Duodenal mucosa (tissue), 2 donors: ENCODE measurements at regions not wholly inside any gene's neighbourhood (a gene's known extent, or its start where the extent isn't known, plus 50 kb on each side); places are given as distances from the start of the nearest gene placed in this dataset.

Experiments
- H3K27ac ChIP-seq: one replicate; pipeline ENCODE4 v1.7.0; 2013; ENCODE audit warnings: low read depth, low read length
- H3K27me3 ChIP-seq, 2 donors: one replicate each; pipeline ENCODE4 v1.7.0; 2013; ENCODE audit warnings: low read length in 2 of 2, control low read depth in 1 of 2; ENCODE audit not compliant: insufficient read depth in 2 of 2, control insufficient read depth in 1 of 2
- H3K36me3 ChIP-seq, 2 donors: one replicate each; pipeline ENCODE4 v1.7.0; 2013; ENCODE audit warnings: low read length in 2 of 2, control low read depth in 1 of 2; ENCODE audit not compliant: insufficient read depth in 2 of 2, control insufficient read depth in 1 of 2
- H3K4me1 ChIP-seq, 2 donors: one replicate each; pipeline ENCODE4 v1.7.0; 2013; ENCODE audit warnings: low read length in 2 of 2, control low read depth in 1 of 2; ENCODE audit not compliant: insufficient read depth in 2 of 2, control insufficient read depth in 1 of 2
- H3K4me3 ChIP-seq, 2 donors: one replicate each; pipeline ENCODE4 v1.7.0; 2013; ENCODE audit warnings: low read length in 2 of 2, low read depth in 1 of 2
- H3K9ac ChIP-seq, 2 donors: one replicate each; pipeline ENCODE4 v1.7.0; 2013; ENCODE audit warnings: low read length in 2 of 2, low read depth in 1 of 2
- H3K9me3 ChIP-seq, 2 donors: one replicate each; pipeline ENCODE4 v1.7.0; 2013; ENCODE audit warnings: low read length in 2 of 2, control low read depth in 1 of 2; ENCODE audit not compliant: control insufficient read depth in 1 of 2

- Histone ChIP-seq H3K27ac (no peak overlapping the region), H3K9me3 (no peaks in the 10 kb centered on the region), H3K36me3 (no peaks in the 10 kb centered on the region), H3K27me3 (no peaks in the 10 kb centered on the region), H3K4me1 (no peaks in the 10 kb centered on the region), H3K4me3 (no peak overlapping the region), H3K9ac (no peak overlapping the region)
Observed at GRCh38 chr4:123995936-123996335, 599.3 kb downstream of the SPRY1 start.

- no peaks in the 10 kb centered on the region for H3K9me3 ChIP-seq
- H3K27ac ChIP-seq: no peak overlapping the region
- H3K36me3 ChIP-seq: no peaks in the 10 kb centered on the region
- H3K9ac ChIP-seq: no peak overlapping the region
- H3K27me3 ChIP-seq: no peaks in the 10 kb centered on the region
- no peak overlapping the region for H3K4me3 ChIP-seq
- no peaks in the 10 kb centered on the region for H3K4me1 ChIP-seq
Observed at GRCh38 chr4:123996718-123997510, 600.3 kb downstream of the SPRY1 start.

GRCh38 chr4:123997776-123998449, 601.3 kb downstream of the SPRY1 start:
- Histone ChIP-seq H3K9me3 (no peaks in the 10 kb centered on the region), H3K36me3 (no peaks in the 10 kb centered on the region), H3K4me3 (no peak overlapping the region), H3K27ac (no peak overlapping the region), H3K9ac (no peak overlapping the region), H3K27me3 (no peaks in the 10 kb centered on the region), H3K4me1 (no peaks in the 10 kb centered on the region)

- H3K4me3 ChIP-seq: no peak overlapping the region
Observed at GRCh38 chr4:124000233-124000632, 603.6 kb downstream of the SPRY1 start.

GRCh38 chr4:124015766-124016165, 619.2 kb downstream of the SPRY1 start:
- Histone ChIP-seq H3K9me3 (no peaks in the 10 kb centered on the region), H3K36me3 (no peaks in the 10 kb centered on the region), H3K27me3 (no peaks in the 10 kb centered on the region), H3K4me1 (peaks cover 0 to 15% of the 10 kb centered on the region in 2 donors), H3K27ac (no peak overlapping the region), H3K9ac (no peak overlapping the region), H3K4me3 (no peak overlapping the region)

More at GRCh38 chr4:124000233-124000632, 603.6 kb downstream of the SPRY1 start:
- Histone ChIP-seq H3K27ac (no peak overlapping the region), H3K4me1 (no peaks in the 10 kb centered on the region), H3K27me3 (no peaks in the 10 kb centered on the region), H3K9ac (no peak overlapping the region), H3K9me3 (no peaks in the 10 kb centered on the region), H3K36me3 (no peaks in the 10 kb centered on the region)

- Histone ChIP-seq H3K27ac (no peak overlapping the region), H3K4me3 (no peak overlapping the region), H3K9me3 (no peaks in the 10 kb centered on the region), H3K9ac (no peak overlapping the region), H3K27me3 (no peaks in the 10 kb centered on the region), H3K4me1 (peaks cover 0 to 15% of the 10 kb centered on the region in 2 donors), H3K36me3 (no peaks in the 10 kb centered on the region)
Observed at GRCh38 chr4:124017185-124017785, 620.7 kb downstream of the SPRY1 start.

- no peak overlapping the region for H3K9ac ChIP-seq
- no peaks in the 10 kb centered on the region for H3K36me3 ChIP-seq
- peak overlapping the region in 1 of 2 donors; percentile 4 for H3K4me3 ChIP-seq
- H3K9me3 ChIP-seq: no peaks in the 10 kb centered on the region
- H3K27ac ChIP-seq: no peak overlapping the region
- peaks cover 0 to 15% of the 10 kb centered on the region in 2 donors for H3K4me1 ChIP-seq
- no peaks in the 10 kb centered on the region for H3K27me3 ChIP-seq
Observed at GRCh38 chr4:124018383-124019317, 622.1 kb downstream of the SPRY1 start.

- H3K27me3 ChIP-seq: no peaks in the 10 kb centered on the region
- no peak overlapping the region for H3K9ac ChIP-seq
- H3K4me1 ChIP-seq: peaks cover 0 to 15% of the 10 kb centered on the region in 2 donors
- H3K4me3 ChIP-seq: no peak overlapping the region
- no peak overlapping the region for H3K27ac ChIP-seq
- H3K9me3 ChIP-seq: no peaks in the 10 kb centered on the region
- H3K36me3 ChIP-seq: no peaks in the 10 kb centered on the region
Observed at GRCh38 chr4:124019749-124020549, 623.4 kb downstream of the SPRY1 start.

GRCh38 chr4:124025000-124025399, 628.4 kb downstream of the SPRY1 start:
- Histone ChIP-seq H3K36me3 (no peaks in the 10 kb centered on the region), H3K9ac (no peak overlapping the region), H3K4me1 (no peaks in the 10 kb centered on the region), H3K27me3 (no peaks in the 10 kb centered on the region), H3K27ac (no peak overlapping the region), H3K9me3 (no peaks in the 10 kb centered on the region), H3K4me3 (no peak overlapping the region)
